Mesothelial cell of epicardium (in vitro differentiated cells): ENCODE measurements at regions not wholly inside any gene's neighbourhood (a gene's known extent, or its start where the extent isn't known, plus 50 kb on each side); places are given as distances from the start of the nearest gene placed in this dataset.

Source experiments
- DNase-seq, 2 experiments: peaks; one replicate each; pipeline ENCODE4 v3.0.0; 2021; ENCODE audit warnings: low spot score in 2 of 2; ENCODE audit not compliant: unreplicated experiment in 2 of 2
- H3K27ac Mint-ChIP-seq: 2 replicates; pipeline ENCODE4 v1.8.0; 2021; ENCODE audit warnings: mixed read lengths
- H3K27me3 Mint-ChIP-seq: 2 replicates; pipeline ENCODE4 v1.8.0; 2021; ENCODE audit warnings: low read depth, mixed read lengths
- H3K36me3 Mint-ChIP-seq: 2 replicates; pipeline ENCODE4 v1.8.0; 2021; ENCODE audit warnings: mixed read lengths
- H3K4me1 Mint-ChIP-seq: 2 replicates; pipeline ENCODE4 v1.8.0; 2021; ENCODE audit warnings: mixed read lengths
- H3K4me3 Mint-ChIP-seq: 2 replicates; pipeline ENCODE4 v1.8.0; 2021; ENCODE audit warnings: mild to moderate bottlenecking, moderate library complexity, mixed read lengths
- H3K9me3 Mint-ChIP-seq: 2 replicates; pipeline ENCODE4 v1.8.0; 2021; ENCODE audit warnings: mixed read lengths
- CTCF ChIP-seq: fragments of 200-600 bp; sonication (generic); IDR thresholded peaks from one replicate; pipeline ENCODE4 v1.5.0; 2021; ENCODE audit warnings: antibody characterized with exemption; ENCODE audit not compliant: unreplicated experiment

- Mint-ChIP-seq H3K4me1 (no peaks in the 10 kb centered on the region), H3K36me3 (no peaks in the 10 kb centered on the region), H3K27me3 (peaks cover 1% of the 10 kb centered on the region), H3K4me3 (no peak overlapping the region), H3K9me3 (no peaks in the 10 kb centered on the region), H3K27ac (no peak overlapping the region)
- no peak for TF ChIP-seq CTCF
- no peak for DNase-seq
These were observed 57.5 kb upstream of the PPP1R3C start for GRCh38 chr10:91690412-91690811.

GRCh38 chr10:91689731-91690168, 56.9 kb upstream of the PPP1R3C start:
- TF ChIP-seq CTCF: no peak
- no peaks in the 10 kb centered on the region for H3K36me3 Mint-ChIP-seq
- H3K4me1 Mint-ChIP-seq: no peaks in the 10 kb centered on the region
- no peaks in the 10 kb centered on the region for H3K27me3 Mint-ChIP-seq
- H3K4me3 Mint-ChIP-seq: no peak overlapping the region
- no peak for DNase-seq
- peak overlapping the region; percentile 27 for H3K27ac Mint-ChIP-seq
- H3K9me3 Mint-ChIP-seq: no peaks in the 10 kb centered on the region

GRCh38 chr10:91684841-91685240, 52.0 kb upstream of the PPP1R3C start:
- no peak for DNase-seq
- no peaks in the 10 kb centered on the region for H3K9me3 Mint-ChIP-seq
- no peaks in the 10 kb centered on the region for H3K36me3 Mint-ChIP-seq
- TF ChIP-seq CTCF: no peak
- no peak overlapping the region for H3K4me3 Mint-ChIP-seq
- H3K4me1 Mint-ChIP-seq: peaks cover 2% of the 10 kb centered on the region
- no peaks in the 10 kb centered on the region for H3K27me3 Mint-ChIP-seq
- H3K27ac Mint-ChIP-seq: no peak overlapping the region

GRCh38 chr10:91683975-91684374, 51.1 kb upstream of the PPP1R3C start:
- Mint-ChIP-seq H3K27ac (no peak overlapping the region), H3K36me3 (no peaks in the 10 kb centered on the region), H3K27me3 (no peaks in the 10 kb centered on the region), H3K4me3 (no peak overlapping the region), H3K4me1 (peaks cover 2% of the 10 kb centered on the region), H3K9me3 (no peaks in the 10 kb centered on the region)
- no peak for TF ChIP-seq CTCF
- no peak for DNase-seq

- Mint-ChIP-seq H3K27ac (no peak overlapping the region), H3K4me3 (no peak overlapping the region), H3K9me3 (no peaks in the 10 kb centered on the region), H3K4me1 (peaks cover 2% of the 10 kb centered on the region), H3K27me3 (no peaks in the 10 kb centered on the region), H3K36me3 (no peaks in the 10 kb centered on the region)
- no peak for DNase-seq
- TF ChIP-seq CTCF: no peak
These were observed 50.0 kb upstream of the PPP1R3C start for GRCh38 chr10:91682912-91683311.
